IPS-NIHi7 (cell line): ENCODE measurements at regions not wholly inside any gene's neighbourhood (a gene's known extent, or its start where the extent isn't known, plus 50 kb on each side); places are given as distances from the start of the nearest gene placed in this dataset.
"Not testable (repeated sequence)": the region's sequence is repeated elsewhere in the genome, so short reads cannot be mapped to it uniquely, and the experiment has no call there.

Source experiments
- DNase-seq: peaks from one replicate; pipeline ENCODE4 v3.0.0; 2012; ENCODE audit warnings: mixed read lengths; ENCODE audit errors: extremely low spot score

- DNase-seq, result not testable (repeated sequence)
These were observed 61.7 kb downstream of the DMRTA1 start for GRCh38 chr9:22508354-22508753.

- DNase-seq, result no peak
These were observed 62.2 kb downstream of the DMRTA1 start for GRCh38 chr9:22508790-22509189.

GRCh38 chr9:22512495-22512894 lies 65.9 kb downstream of the DMRTA1 start:
- no peak for DNase-seq

- DNase-seq, result no peak
These were observed 68.2 kb downstream of the DMRTA1 start for GRCh38 chr9:22514871-22515270.

- DNase-seq, result no peak
These were observed 75.6 kb downstream of the DMRTA1 start for GRCh38 chr9:22522206-22522740.

- peak; percentile 20 for DNase-seq
These were observed 81.9 kb downstream of the DMRTA1 start for GRCh38 chr9:22528485-22528884.

- no peak for DNase-seq
These were observed 83.0 kb downstream of the DMRTA1 start for GRCh38 chr9:22529426-22530199.

- no peak for DNase-seq
These were observed 89.2 kb downstream of the DMRTA1 start for GRCh38 chr9:22535780-22536179.

GRCh38 chr9:22537721-22538120 lies 91.1 kb downstream of the DMRTA1 start:
- DNase-seq, result no peak

GRCh38 chr9:22548625-22549024 lies 102.0 kb downstream of the DMRTA1 start:
- no peak for DNase-seq

- DNase-seq, result no peak
These were observed 128.1 kb downstream of the DMRTA1 start for GRCh38 chr9:22574740-22575139.

GRCh38 chr9:22580788-22581187 lies 134.2 kb downstream of the DMRTA1 start:
- DNase-seq, result no peak

GRCh38 chr9:22582221-22582620 lies 135.6 kb downstream of the DMRTA1 start:
- DNase-seq, result no peak

- DNase-seq, result no peak
These were observed 142.3 kb downstream of the DMRTA1 start for GRCh38 chr9:22588918-22589317.

- DNase-seq, result no peak
These were observed 143.9 kb downstream of the DMRTA1 start for GRCh38 chr9:22590336-22591033.

GRCh38 chr9:22595805-22596204 lies 149.2 kb downstream of the DMRTA1 start:
- DNase-seq, result no peak

GRCh38 chr9:22617156-22617555 lies 170.5 kb downstream of the DMRTA1 start:
- DNase-seq, result no peak

- no peak for DNase-seq
These were observed 176.2 kb downstream of the DMRTA1 start for GRCh38 chr9:22622815-22623214.

GRCh38 chr9:22623236-22623635 lies 176.6 kb downstream of the DMRTA1 start:
- no peak for DNase-seq

GRCh38 chr9:22625540-22625939 lies 178.9 kb downstream of the DMRTA1 start:
- DNase-seq, result no peak

- DNase-seq, result no peak
These were observed 196.9 kb downstream of the DMRTA1 start for GRCh38 chr9:22643541-22643940.

GRCh38 chr9:22645893-22646292 lies 199.3 kb downstream of the DMRTA1 start:
- DNase-seq, result no peak

GRCh38 chr9:22649384-22649783 lies 202.8 kb downstream of the DMRTA1 start:
- DNase-seq, result no peak
